ENCODE measurements at regions not wholly inside any gene's neighbourhood (a gene's known extent, or its start where the extent isn't known, plus 50 kb on each side); places are given as distances from the start of the nearest gene placed in this dataset.

DNA sequence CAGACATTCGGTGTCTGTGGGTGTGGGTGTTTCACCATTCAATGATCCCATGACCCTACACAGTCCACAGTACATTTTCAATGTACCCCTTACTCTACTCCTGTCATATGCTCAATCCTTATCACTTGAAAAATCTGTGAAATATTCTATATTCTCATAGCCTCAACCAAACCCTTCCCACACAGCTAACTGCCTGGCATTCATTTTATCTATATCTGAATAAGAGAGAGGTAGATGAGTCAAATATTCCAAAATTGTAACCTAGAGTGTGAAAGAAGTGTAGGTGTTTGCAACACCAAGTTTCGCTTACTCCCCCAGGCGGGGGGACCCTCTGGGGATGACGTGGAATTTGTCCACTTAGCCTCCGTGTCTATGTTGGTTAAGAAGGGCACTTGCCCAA, 354.8 kb downstream of the ETS1 start:
- TF ChIP-seq, protein P1, sequence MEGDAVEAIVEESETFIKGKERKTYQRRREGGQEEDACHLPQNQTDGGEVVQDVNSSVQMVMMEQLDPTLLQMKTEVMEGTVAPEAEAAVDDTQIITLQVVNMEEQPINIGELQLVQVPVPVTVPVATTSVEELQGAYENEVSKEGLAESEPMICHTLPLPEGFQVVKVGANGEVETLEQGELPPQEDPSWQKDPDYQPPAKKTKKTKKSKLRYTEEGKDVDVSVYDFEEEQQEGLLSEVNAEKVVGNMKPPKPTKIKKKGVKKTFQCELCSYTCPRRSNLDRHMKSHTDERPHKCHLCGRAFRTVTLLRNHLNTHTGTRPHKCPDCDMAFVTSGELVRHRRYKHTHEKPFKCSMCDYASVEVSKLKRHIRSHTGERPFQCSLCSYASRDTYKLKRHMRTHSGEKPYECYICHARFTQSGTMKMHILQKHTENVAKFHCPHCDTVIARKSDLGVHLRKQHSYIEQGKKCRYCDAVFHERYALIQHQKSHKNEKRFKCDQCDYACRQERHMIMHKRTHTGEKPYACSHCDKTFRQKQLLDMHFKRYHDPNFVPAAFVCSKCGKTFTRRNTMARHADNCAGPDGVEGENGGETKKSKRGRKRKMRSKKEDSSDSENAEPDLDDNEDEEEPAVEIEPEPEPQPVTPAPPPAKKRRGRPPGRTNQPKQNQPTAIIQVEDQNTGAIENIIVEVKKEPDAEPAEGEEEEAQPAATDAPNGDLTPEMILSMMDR (IDR thresholded peaks at IDR 0.05): no peak
- TF ChIP-seq EZH2 (IDR thresholded peaks at IDR 0.05; ENCODE audit: borderline replicate concordance, insufficient read depth, low read depth, low read length, poor library complexity, severe bottlenecking): no peak

All from B cell (primary cell).